ENCODE measurements at regions not wholly inside any gene's neighbourhood (a gene's known extent, or its start where the extent isn't known, plus 50 kb on each side); places are given as distances from the start of the nearest gene placed in this dataset.

GRCh38 chr3:167114619-167115018 is 265.5 kb downstream of the ZBBX start:
- Mint-ChIP-seq H3K27ac (no peak overlapping the region), H3K36me3 (ENCODE audit: low read depth) (no peaks in the 10 kb centered on the region), H3K4me3 (no peak overlapping the region), H3K27me3 (ENCODE audit: low read depth) (no peaks in the 10 kb centered on the region), H3K4me1 (peaks cover 20% of the 10 kb centered on the region), H3K9me3 (peaks cover 2% of the 10 kb centered on the region)
- no peak for TF ChIP-seq CTCF (IDR thresholded peaks at IDR 0.05; ENCODE audit: unreplicated experiment in 3 of 3)

GRCh38 chr3:167113035-167113830 is 266.9 kb downstream of the ZBBX start:
- no peaks in the 10 kb centered on the region for H3K27me3 Mint-ChIP-seq (ENCODE audit: low read depth)
- peaks cover 20% of the 10 kb centered on the region for H3K4me1 Mint-ChIP-seq
- H3K36me3 Mint-ChIP-seq (ENCODE audit: low read depth), result no peaks in the 10 kb centered on the region
- no peak for TF ChIP-seq CTCF (IDR thresholded peaks at IDR 0.05; ENCODE audit: unreplicated experiment in 3 of 3)
- peaks cover 2% of the 10 kb centered on the region for H3K9me3 Mint-ChIP-seq
- peak overlapping the region; percentile 59 to 77 (median 68) for H3K27ac Mint-ChIP-seq
- peak overlapping the region in 1 of 3 experiments; percentile 1 for H3K4me3 Mint-ChIP-seq

GRCh38 chr3:167110901-167111300 is 269.2 kb downstream of the ZBBX start:
- Mint-ChIP-seq H3K9me3 (no peaks in the 10 kb centered on the region), H3K27ac (no peak overlapping the region)

GRCh38 chr3:167109746-167110145 is 270.4 kb downstream of the ZBBX start:
- Mint-ChIP-seq H3K4me3 (no peak overlapping the region), H3K27ac (no peak overlapping the region), H3K36me3 (ENCODE audit: low read depth) (no peaks in the 10 kb centered on the region), H3K4me1 (peaks cover 20% of the 10 kb centered on the region), H3K27me3 (ENCODE audit: low read depth) (no peaks in the 10 kb centered on the region), H3K9me3 (no peaks in the 10 kb centered on the region)
- TF ChIP-seq CTCF (IDR thresholded peaks at IDR 0.05; ENCODE audit: unreplicated experiment in 3 of 3), result no peak

More at GRCh38 chr3:167110901-167111300, 269.2 kb downstream of the ZBBX start:
- H3K4me1 Mint-ChIP-seq, result peaks cover 20% of the 10 kb centered on the region
- H3K4me3 Mint-ChIP-seq, result no peak overlapping the region
- no peak for TF ChIP-seq CTCF (IDR thresholded peaks at IDR 0.05; ENCODE audit: unreplicated experiment in 3 of 3)
- H3K36me3 Mint-ChIP-seq (ENCODE audit: low read depth), result no peaks in the 10 kb centered on the region
- no peaks in the 10 kb centered on the region for H3K27me3 Mint-ChIP-seq (ENCODE audit: low read depth)

- H3K27ac Mint-ChIP-seq, result no peak overlapping the region
- H3K4me3 Mint-ChIP-seq, result no peak overlapping the region
- H3K9me3 Mint-ChIP-seq, result no peaks in the 10 kb centered on the region
- TF ChIP-seq CTCF (IDR thresholded peaks at IDR 0.05; ENCODE audit: unreplicated experiment in 3 of 3), result no peak
- peaks cover under 1% of the 10 kb centered on the region for H3K4me1 Mint-ChIP-seq
- H3K27me3 Mint-ChIP-seq (ENCODE audit: low read depth), result no peaks in the 10 kb centered on the region
- H3K36me3 Mint-ChIP-seq (ENCODE audit: low read depth), result no peaks in the 10 kb centered on the region
Observed at GRCh38 chr3:167106456-167106855, 273.6 kb downstream of the ZBBX start.

GRCh38 chr3:167102071-167102470 is 278.0 kb downstream of the ZBBX start:
- Mint-ChIP-seq H3K27me3 (ENCODE audit: low read depth) (no peaks in the 10 kb centered on the region), H3K36me3 (ENCODE audit: low read depth) (no peaks in the 10 kb centered on the region), H3K4me3 (no peak overlapping the region), H3K4me1 (no peaks in the 10 kb centered on the region), H3K9me3 (no peaks in the 10 kb centered on the region), H3K27ac (no peak overlapping the region)
- TF ChIP-seq CTCF (IDR thresholded peaks at IDR 0.05; ENCODE audit: unreplicated experiment in 3 of 3), result no peak

All from nephron (organoid).